HL-60 (cell line): ENCODE measurements at regions not wholly inside any gene's neighbourhood (a gene's known extent, or its start where the extent isn't known, plus 50 kb on each side); places are given as distances from the start of the nearest gene placed in this dataset.

Source experiments
- GABPA ChIP-seq: IDR thresholded peaks from 2 replicates; pipeline ENCODE4 v1.6.1; 2012; ENCODE audit warnings: low read depth
- TF ChIP-seq, protein P1 (sequence below): IDR thresholded peaks from one replicate; pipeline ENCODE4 v1.5.1; 2011; ENCODE audit warnings: low read length, control low read depth, inconsistent platforms; ENCODE audit not compliant: insufficient read depth

DNA sequence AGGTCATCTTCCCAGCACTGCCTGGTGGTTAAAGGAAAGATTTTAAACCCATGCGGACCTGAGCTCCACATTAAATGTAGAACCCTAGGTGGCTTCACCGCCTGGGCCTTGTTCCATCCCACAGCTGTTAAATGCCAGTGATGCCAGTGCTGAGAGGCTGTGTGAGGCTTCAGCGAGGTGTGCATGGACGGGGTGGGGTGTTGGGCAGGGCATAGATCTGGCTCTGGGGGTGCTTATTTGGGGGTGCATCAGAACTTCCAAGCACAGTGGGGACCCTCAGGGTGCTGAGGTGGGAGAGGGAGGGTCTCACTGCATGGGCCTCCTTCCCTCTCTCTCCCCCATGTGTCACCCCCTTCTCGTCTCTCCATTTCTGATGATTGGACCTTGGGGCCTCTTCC, 90.1 kb upstream of the B3GAT1 start:
- TF ChIP-seq, protein P1, sequence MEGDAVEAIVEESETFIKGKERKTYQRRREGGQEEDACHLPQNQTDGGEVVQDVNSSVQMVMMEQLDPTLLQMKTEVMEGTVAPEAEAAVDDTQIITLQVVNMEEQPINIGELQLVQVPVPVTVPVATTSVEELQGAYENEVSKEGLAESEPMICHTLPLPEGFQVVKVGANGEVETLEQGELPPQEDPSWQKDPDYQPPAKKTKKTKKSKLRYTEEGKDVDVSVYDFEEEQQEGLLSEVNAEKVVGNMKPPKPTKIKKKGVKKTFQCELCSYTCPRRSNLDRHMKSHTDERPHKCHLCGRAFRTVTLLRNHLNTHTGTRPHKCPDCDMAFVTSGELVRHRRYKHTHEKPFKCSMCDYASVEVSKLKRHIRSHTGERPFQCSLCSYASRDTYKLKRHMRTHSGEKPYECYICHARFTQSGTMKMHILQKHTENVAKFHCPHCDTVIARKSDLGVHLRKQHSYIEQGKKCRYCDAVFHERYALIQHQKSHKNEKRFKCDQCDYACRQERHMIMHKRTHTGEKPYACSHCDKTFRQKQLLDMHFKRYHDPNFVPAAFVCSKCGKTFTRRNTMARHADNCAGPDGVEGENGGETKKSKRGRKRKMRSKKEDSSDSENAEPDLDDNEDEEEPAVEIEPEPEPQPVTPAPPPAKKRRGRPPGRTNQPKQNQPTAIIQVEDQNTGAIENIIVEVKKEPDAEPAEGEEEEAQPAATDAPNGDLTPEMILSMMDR, result no peak
- no peak for TF ChIP-seq GABPA
